HL-60/S4 treated with retinoic acid at 250 ng/mL for 4 days and 3 days (cell line): ENCODE measurements at regions not wholly inside any gene's neighbourhood (a gene's known extent, or its start where the extent isn't known, plus 50 kb on each side); places are given as distances from the start of the nearest gene placed in this dataset.

Experiments
- in situ Hi-C: fragments of 300-500 bp; cut with MboI; formaldehyde crosslinking; loops from 2 replicates; pipeline ENCODE4 v1.7.0; 2022; ENCODE audit warnings: low sequenced_read_pairs

DNA sequence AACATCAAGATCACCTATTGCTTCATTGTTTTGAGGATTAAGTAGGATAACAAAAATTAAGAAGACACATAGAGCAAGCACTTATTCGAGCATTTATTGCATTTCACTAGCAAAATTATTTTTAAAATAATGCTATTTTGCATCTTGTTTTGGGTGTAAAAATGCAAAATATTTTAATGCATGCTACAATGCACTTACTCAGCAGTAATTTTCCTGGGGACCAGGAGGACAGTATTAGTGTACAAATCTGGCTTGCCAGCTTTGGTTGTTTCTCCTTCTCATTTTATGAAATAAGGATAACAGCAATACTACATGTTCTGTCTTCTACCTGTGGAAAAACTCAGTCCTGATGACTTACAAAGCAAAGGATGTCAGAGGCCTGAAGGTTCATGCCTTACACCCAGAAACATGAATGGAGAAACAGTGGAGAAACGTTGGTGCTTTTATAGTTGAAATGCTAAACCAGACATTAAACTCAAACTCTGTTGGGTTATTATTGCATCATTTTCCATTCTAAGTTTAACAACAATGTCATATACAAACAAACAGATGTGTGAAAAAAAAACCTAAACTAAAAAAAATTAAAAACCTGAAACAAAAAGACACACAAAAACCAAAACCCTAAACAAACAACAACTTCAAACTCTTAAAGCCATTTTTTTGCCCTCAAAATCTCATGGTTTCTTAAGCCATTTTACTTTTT is 50.2 kb upstream of the ATXN1 start:
- in situ Hi-C loops = no loop called here
